OCI-LY3 (cell line): ENCODE measurements at regions not wholly inside any gene's neighbourhood (a gene's known extent, or its start where the extent isn't known, plus 50 kb on each side); places are given as distances from the start of the nearest gene placed in this dataset.

Experiments used
- EZH2phosphoT487 ChIP-seq: fragments of 200-600 bp; shearing (Covaris generic); IDR thresholded peaks from 2 replicates; pipeline ENCODE4 v1.6.1; 2018; ENCODE audit warnings: antibody characterized with exemption, mixed run types, low read depth
- TF ChIP-seq, protein P1 (sequence below): fragments of 200-600, 300-600 bp; sonication (generic); IDR thresholded peaks from 2 replicates; pipeline ENCODE4 v1.5.1; 2014; ENCODE audit warnings: antibody characterized with exemption, low read length, low read depth

DNA sequence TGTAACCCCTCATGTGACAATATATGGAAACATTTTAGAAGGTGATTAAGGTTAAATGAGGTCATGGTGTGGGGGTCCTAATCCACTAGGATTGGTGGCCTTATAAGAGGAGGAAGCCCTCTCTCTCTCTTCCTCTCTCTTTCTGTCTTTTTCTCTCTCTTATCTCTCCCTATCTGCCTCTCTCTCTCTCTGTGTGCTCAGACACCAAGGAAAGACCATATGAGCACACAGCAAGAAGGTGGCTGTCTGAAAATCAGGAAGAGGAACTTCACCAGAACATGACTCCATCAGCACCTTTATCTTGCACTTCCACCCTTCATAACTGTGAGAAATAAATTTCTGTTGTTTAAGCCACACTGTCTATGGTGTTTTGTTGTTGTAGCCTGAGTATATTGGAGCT, 1472.2 kb downstream of the PCDH7 start:
- TF ChIP-seq, protein P1, sequence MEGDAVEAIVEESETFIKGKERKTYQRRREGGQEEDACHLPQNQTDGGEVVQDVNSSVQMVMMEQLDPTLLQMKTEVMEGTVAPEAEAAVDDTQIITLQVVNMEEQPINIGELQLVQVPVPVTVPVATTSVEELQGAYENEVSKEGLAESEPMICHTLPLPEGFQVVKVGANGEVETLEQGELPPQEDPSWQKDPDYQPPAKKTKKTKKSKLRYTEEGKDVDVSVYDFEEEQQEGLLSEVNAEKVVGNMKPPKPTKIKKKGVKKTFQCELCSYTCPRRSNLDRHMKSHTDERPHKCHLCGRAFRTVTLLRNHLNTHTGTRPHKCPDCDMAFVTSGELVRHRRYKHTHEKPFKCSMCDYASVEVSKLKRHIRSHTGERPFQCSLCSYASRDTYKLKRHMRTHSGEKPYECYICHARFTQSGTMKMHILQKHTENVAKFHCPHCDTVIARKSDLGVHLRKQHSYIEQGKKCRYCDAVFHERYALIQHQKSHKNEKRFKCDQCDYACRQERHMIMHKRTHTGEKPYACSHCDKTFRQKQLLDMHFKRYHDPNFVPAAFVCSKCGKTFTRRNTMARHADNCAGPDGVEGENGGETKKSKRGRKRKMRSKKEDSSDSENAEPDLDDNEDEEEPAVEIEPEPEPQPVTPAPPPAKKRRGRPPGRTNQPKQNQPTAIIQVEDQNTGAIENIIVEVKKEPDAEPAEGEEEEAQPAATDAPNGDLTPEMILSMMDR: no peak
- TF ChIP-seq EZH2phosphoT487: no peak
